Mesothelial cell of epicardium (in vitro differentiated cells): ENCODE measurements at regions not wholly inside any gene's neighbourhood (a gene's known extent, or its start where the extent isn't known, plus 50 kb on each side); places are given as distances from the start of the nearest gene placed in this dataset.
"Not testable (repeated sequence)": the region's sequence is repeated elsewhere in the genome, so short reads cannot be mapped to it uniquely, and the experiment has no call there.

ENCODE experiments used
- DNase-seq, 2 experiments: peaks; one replicate each; pipeline ENCODE4 v3.0.0; 2021; ENCODE audit warnings: low spot score in 2 of 2; ENCODE audit not compliant: unreplicated experiment in 2 of 2
- H3K27ac Mint-ChIP-seq: 2 replicates; pipeline ENCODE4 v1.8.0; 2021; ENCODE audit warnings: mixed read lengths
- H3K27me3 Mint-ChIP-seq: 2 replicates; pipeline ENCODE4 v1.8.0; 2021; ENCODE audit warnings: low read depth, mixed read lengths
- H3K36me3 Mint-ChIP-seq: 2 replicates; pipeline ENCODE4 v1.8.0; 2021; ENCODE audit warnings: mixed read lengths
- H3K4me1 Mint-ChIP-seq: 2 replicates; pipeline ENCODE4 v1.8.0; 2021; ENCODE audit warnings: mixed read lengths
- H3K4me3 Mint-ChIP-seq: 2 replicates; pipeline ENCODE4 v1.8.0; 2021; ENCODE audit warnings: mild to moderate bottlenecking, moderate library complexity, mixed read lengths
- H3K9me3 Mint-ChIP-seq: 2 replicates; pipeline ENCODE4 v1.8.0; 2021; ENCODE audit warnings: mixed read lengths
- TF ChIP-seq, protein P1 (sequence below): fragments of 200-600 bp; sonication (generic); IDR thresholded peaks from one replicate; pipeline ENCODE4 v1.5.0; 2021; ENCODE audit warnings: antibody characterized with exemption; ENCODE audit not compliant: unreplicated experiment

GRCh38 chr2:870426-870825, 80.2 kb upstream of the SNTG2 start:
- H3K27ac Mint-ChIP-seq: no peak overlapping the region
- H3K27me3 Mint-ChIP-seq: peaks cover 59% of the 10 kb centered on the region
- no peak overlapping the region for H3K4me3 Mint-ChIP-seq
- TF ChIP-seq, protein P1, sequence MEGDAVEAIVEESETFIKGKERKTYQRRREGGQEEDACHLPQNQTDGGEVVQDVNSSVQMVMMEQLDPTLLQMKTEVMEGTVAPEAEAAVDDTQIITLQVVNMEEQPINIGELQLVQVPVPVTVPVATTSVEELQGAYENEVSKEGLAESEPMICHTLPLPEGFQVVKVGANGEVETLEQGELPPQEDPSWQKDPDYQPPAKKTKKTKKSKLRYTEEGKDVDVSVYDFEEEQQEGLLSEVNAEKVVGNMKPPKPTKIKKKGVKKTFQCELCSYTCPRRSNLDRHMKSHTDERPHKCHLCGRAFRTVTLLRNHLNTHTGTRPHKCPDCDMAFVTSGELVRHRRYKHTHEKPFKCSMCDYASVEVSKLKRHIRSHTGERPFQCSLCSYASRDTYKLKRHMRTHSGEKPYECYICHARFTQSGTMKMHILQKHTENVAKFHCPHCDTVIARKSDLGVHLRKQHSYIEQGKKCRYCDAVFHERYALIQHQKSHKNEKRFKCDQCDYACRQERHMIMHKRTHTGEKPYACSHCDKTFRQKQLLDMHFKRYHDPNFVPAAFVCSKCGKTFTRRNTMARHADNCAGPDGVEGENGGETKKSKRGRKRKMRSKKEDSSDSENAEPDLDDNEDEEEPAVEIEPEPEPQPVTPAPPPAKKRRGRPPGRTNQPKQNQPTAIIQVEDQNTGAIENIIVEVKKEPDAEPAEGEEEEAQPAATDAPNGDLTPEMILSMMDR: no peak
- no peaks in the 10 kb centered on the region for H3K9me3 Mint-ChIP-seq
- H3K36me3 Mint-ChIP-seq: no peaks in the 10 kb centered on the region
- no peak for DNase-seq
- peaks cover 22% of the 10 kb centered on the region for H3K4me1 Mint-ChIP-seq

DNA sequence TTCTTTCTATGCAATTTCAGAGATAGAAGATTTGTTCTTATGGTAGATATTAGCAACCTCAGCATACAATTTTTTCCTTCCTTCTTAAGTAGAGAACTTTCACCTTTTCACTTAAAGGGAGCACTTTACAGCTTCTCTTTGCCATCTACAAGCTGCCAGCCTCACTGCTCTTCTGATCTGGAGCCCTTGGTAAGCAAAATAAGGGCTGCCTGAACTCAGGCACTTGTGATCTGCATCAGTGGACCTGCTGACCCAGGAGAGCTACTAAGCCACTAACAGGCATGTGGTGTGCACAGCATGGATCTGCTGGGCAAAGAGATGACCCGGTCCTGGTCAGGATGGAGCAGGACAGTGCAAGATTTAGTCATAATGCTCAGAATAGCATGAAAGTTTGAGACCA, 80.8 kb upstream of the SNTG2 start:
- no peaks in the 10 kb centered on the region for H3K36me3 Mint-ChIP-seq

GRCh38 chr2:869357-869871, 81.2 kb upstream of the SNTG2 start:
- TF ChIP-seq, protein P1: no peak
- H3K27me3 Mint-ChIP-seq: peaks cover 52% of the 10 kb centered on the region
- DNase-seq: no peak
- no peak overlapping the region for H3K4me3 Mint-ChIP-seq
- H3K9me3 Mint-ChIP-seq: no peaks in the 10 kb centered on the region
- H3K36me3 Mint-ChIP-seq: no peaks in the 10 kb centered on the region
- no peak overlapping the region for H3K27ac Mint-ChIP-seq
- peaks cover 25% of the 10 kb centered on the region for H3K4me1 Mint-ChIP-seq

More for the DNA sequence above, 80.8 kb upstream of the SNTG2 start:
- no peaks in the 10 kb centered on the region for H3K9me3 Mint-ChIP-seq
- TF ChIP-seq, protein P1: no peak
- peaks cover 56% of the 10 kb centered on the region for H3K27me3 Mint-ChIP-seq
- H3K27ac Mint-ChIP-seq: no peak overlapping the region
- peaks cover 25% of the 10 kb centered on the region for H3K4me1 Mint-ChIP-seq
- no peak for DNase-seq
- no peak overlapping the region for H3K4me3 Mint-ChIP-seq

DNA sequence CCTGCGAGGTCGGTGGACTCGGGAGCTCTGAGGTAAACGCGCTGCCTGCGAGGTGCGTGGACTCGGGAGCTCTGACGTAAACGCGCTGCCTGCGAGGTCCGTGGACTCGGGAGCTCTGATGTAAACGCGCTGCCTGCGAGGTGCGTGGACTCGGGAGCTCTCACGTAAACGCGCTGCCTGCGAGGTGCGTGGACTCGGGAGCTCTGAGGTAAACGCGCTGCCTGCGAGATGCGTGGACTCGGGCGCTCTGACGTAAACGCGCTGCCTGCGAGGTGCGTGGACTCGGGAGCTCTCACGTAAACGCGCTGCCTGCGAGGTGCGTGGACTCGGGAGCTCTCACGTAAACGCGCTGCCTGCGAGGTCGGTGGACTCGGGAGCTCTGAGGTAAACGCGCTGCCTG, 81.8 kb upstream of the SNTG2 start:
- not testable (repeated sequence) for DNase-seq, H3K4me3 Mint-ChIP-seq, H3K36me3 Mint-ChIP-seq, H3K9me3 Mint-ChIP-seq, H3K27ac Mint-ChIP-seq
- H3K4me1 Mint-ChIP-seq: peaks cover 25% of the 10 kb centered on the region
- peaks cover 47% of the 10 kb centered on the region for H3K27me3 Mint-ChIP-seq

DNA sequence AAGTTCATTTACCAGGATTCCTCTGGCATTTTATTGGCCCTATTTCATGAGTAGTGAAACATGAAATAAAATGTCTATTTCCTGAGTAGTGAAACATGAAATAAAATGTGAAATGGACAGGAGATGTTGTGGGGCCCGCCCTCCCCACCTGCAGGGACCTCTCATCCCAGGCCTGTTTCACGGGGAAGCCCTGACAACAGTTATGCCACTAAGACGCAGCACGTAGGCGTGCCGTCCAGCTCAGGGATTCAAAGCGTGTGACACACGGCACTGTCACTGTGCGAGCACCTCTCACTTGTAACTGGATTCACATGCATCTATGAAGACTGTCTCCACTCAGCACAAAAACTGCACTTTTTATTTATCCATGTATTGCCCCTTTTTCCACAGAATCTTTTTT, 83.4 kb upstream of the SNTG2 start:
- H3K36me3 Mint-ChIP-seq: no peaks in the 10 kb centered on the region
- H3K4me1 Mint-ChIP-seq: peaks cover 25% of the 10 kb centered on the region
- no peaks in the 10 kb centered on the region for H3K9me3 Mint-ChIP-seq
- peaks cover 48% of the 10 kb centered on the region for H3K27me3 Mint-ChIP-seq
- H3K4me3 Mint-ChIP-seq: no peak overlapping the region
- TF ChIP-seq, protein P1: no peak
- H3K27ac Mint-ChIP-seq: no peak overlapping the region
- DNase-seq: no peak

DNA sequence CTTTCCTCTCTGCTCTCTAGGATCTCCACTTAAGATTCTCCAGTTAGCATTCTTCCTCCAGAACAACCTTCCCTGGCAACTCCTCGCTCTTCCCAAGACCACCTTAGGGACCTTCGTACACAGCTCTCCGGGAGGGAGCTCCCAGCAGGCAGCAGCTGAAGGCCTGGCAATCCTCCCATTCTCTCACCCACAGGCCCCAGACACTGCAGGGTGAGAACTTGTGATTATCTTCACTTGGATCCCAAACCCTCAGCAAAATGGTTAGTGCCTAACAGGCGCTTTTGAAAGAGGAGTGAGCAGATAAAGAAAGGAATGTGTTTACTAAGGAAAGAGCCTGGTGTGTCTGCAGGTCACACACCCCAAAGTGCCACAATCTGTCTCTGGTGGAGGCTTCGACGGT, 83.8 kb upstream of the SNTG2 start:
- no peak overlapping the region for H3K4me3 Mint-ChIP-seq
- H3K27me3 Mint-ChIP-seq: peaks cover 49% of the 10 kb centered on the region
- TF ChIP-seq, protein P1: no peak
- no peaks in the 10 kb centered on the region for H3K9me3 Mint-ChIP-seq
- H3K36me3 Mint-ChIP-seq: no peaks in the 10 kb centered on the region
- peaks cover 27% of the 10 kb centered on the region for H3K4me1 Mint-ChIP-seq
- H3K27ac Mint-ChIP-seq: no peak overlapping the region
- DNase-seq: no peak
